GM23338 (cell line): ENCODE measurements at regions not wholly inside any gene's neighbourhood (a gene's known extent, or its start where the extent isn't known, plus 50 kb on each side); places are given as distances from the start of the nearest gene placed in this dataset.

Experiments
- ATAC-seq: fragments of 200-7000 bp; cut with Tn5 transposase; 3 replicates; pipeline ENCODE4 v1.9.1; 2020
- DNase-seq: peaks from one replicate; pipeline ENCODE4 v3.0.0-alpha.2; 2015; ENCODE audit warnings: low spot score
- H2AFZ ChIP-seq: fragments of 200-600 bp; sonication (generic); 2 replicates; pipeline ENCODE4 v1.8.0; 2016; ENCODE audit warnings: antibody characterized with exemption, mild to moderate bottlenecking, moderate library complexity
- H3F3A ChIP-seq: fragments of 200-600 bp; sonication (generic); replicated peaks from 2 replicates; pipeline ENCODE4 v1.8.0; 2017; ENCODE audit warnings: antibody characterized with exemption, mixed run types, low read depth
- H3K27ac ChIP-seq: fragments of 200-600 bp; sonication (generic); 2 replicates; pipeline ENCODE4 v1.6.1; 2016; ENCODE audit warnings: low read depth
- H3K27me3 ChIP-seq: fragments of 200-600 bp; sonication (generic); 2 replicates; pipeline ENCODE4 v1.8.0; 2016; ENCODE audit warnings: mild to moderate bottlenecking, mixed run types, moderate library complexity; ENCODE audit not compliant: insufficient read depth
- H3K36me3 ChIP-seq: fragments of 200-600 bp; sonication (generic); 2 replicates; pipeline ENCODE4 v1.8.0; 2016; ENCODE audit warnings: mild to moderate bottlenecking; ENCODE audit not compliant: insufficient read depth
- H3K4me1 ChIP-seq: fragments of 200-600 bp; sonication (generic); 2 replicates; pipeline ENCODE4 v1.8.0; 2016; ENCODE audit warnings: mild to moderate bottlenecking, moderate library complexity; ENCODE audit not compliant: insufficient read depth
- H3K4me2 ChIP-seq: fragments of 200-600 bp; sonication (generic); 2 replicates; pipeline ENCODE4 v1.7.1; 2017; ENCODE audit warnings: mixed run types
- H3K4me3 ChIP-seq: fragments of 200-600 bp; sonication (generic); 2 replicates; pipeline ENCODE4 v1.6.1; 2016; ENCODE audit warnings: mixed run types
- H3K79me2 ChIP-seq: fragments of 200-600 bp; sonication (generic); replicated peaks from 2 replicates; pipeline ENCODE4 v1.8.0; 2017; ENCODE audit warnings: mild to moderate bottlenecking; ENCODE audit not compliant: insufficient read depth
- H3K9me2 ChIP-seq: fragments of 200-600 bp; sonication (generic); 2 replicates; pipeline ENCODE4 v1.8.0; 2017; ENCODE audit not compliant: insufficient read depth
- H4K20me1 ChIP-seq: fragments of 200-600 bp; sonication (generic); replicated peaks from 2 replicates; pipeline ENCODE4 v1.8.0; 2017; ENCODE audit warnings: mild to moderate bottlenecking; ENCODE audit not compliant: insufficient read depth
- H3K27ac Mint-ChIP-seq: 2 replicates; pipeline ENCODE4 v1.8.0; 2020; ENCODE audit warnings: inconsistent platforms, mild to moderate bottlenecking, moderate library complexity, mixed read lengths
- H3K27me3 Mint-ChIP-seq: 3 replicates; pipeline ENCODE4 v1.8.0; 2022; ENCODE audit warnings: low read depth, mild to moderate bottlenecking, moderate library complexity, mixed read lengths, inconsistent platforms; ENCODE audit not compliant: insufficient read depth, poor library complexity
- H3K36me3 Mint-ChIP-seq: 3 replicates; pipeline ENCODE4 v1.8.0; 2021; ENCODE audit warnings: low read depth, mild to moderate bottlenecking, inconsistent platforms, moderate library complexity, mixed read lengths
- H3K4me1 Mint-ChIP-seq: 3 replicates; pipeline ENCODE4 v1.8.0; 2020; ENCODE audit warnings: mild to moderate bottlenecking, inconsistent platforms, mixed read lengths
- H3K4me3 Mint-ChIP-seq: 3 replicates; pipeline ENCODE4 v1.8.0; 2021; ENCODE audit warnings: moderate library complexity, mild to moderate bottlenecking, inconsistent platforms, mixed read lengths
- H3K9me3 Mint-ChIP-seq: 3 replicates; pipeline ENCODE4 v1.8.0; 2020; ENCODE audit warnings: moderate library complexity, mild to moderate bottlenecking, inconsistent platforms, mixed read lengths
- CREB1 ChIP-seq: fragments of 250-450 bp; sonication (Bioruptor Pico); IDR thresholded peaks from 2 replicates; pipeline ENCODE4 v1.5.0; 2020; ENCODE audit warnings: low read depth, mild to moderate bottlenecking, moderate library complexity
- EZH2 ChIP-seq: fragments of 200-600 bp; sonication (generic); IDR thresholded peaks from one replicate; pipeline ENCODE4 v1.8.0; 2017; ENCODE audit warnings: antibody characterized with exemption, mild to moderate bottlenecking, low read depth; ENCODE audit not compliant: unreplicated experiment
- EZH2phosphoT487 ChIP-seq: fragments of 200-600 bp; sonication (generic); IDR thresholded peaks from one replicate; pipeline ENCODE4 v1.8.1; 2018; ENCODE audit warnings: antibody characterized with exemption; ENCODE audit not compliant: unreplicated experiment
- JUNB ChIP-seq: IDR thresholded peaks from one replicate; pipeline ENCODE4 v1.6.1; 2016; ENCODE audit warnings: antibody characterized with exemption; ENCODE audit not compliant: unreplicated experiment
- NANOG ChIP-seq: IDR thresholded peaks from 2 replicates; pipeline ENCODE4 v1.6.1; 2016; ENCODE audit warnings: antibody characterized with exemption, borderline replicate concordance
- POLR2AphosphoS5 ChIP-seq: IDR thresholded peaks from 2 replicates; pipeline ENCODE4 v1.6.1; 2016; ENCODE audit warnings: antibody characterized with exemption, low read depth
- REST ChIP-seq: IDR thresholded peaks from one replicate; pipeline ENCODE4 v1.6.1; 2018; ENCODE audit warnings: antibody characterized with exemption; ENCODE audit not compliant: unreplicated experiment
- STAT1 ChIP-seq: IDR thresholded peaks from one replicate; pipeline ENCODE4 v1.6.1; 2016; ENCODE audit warnings: antibody characterized with exemption; ENCODE audit not compliant: unreplicated experiment
- ZNF114 ChIP-seq: fragments of 250-450 bp; sonication (Bioruptor Pico); IDR thresholded peaks from 2 replicates; pipeline ENCODE4 v1.5.0; 2020; ENCODE audit warnings: mild to moderate bottlenecking, moderate library complexity
- ZNF331 ChIP-seq: fragments of 250-450 bp; sonication (Bioruptor Pico); IDR thresholded peaks from 2 replicates; pipeline ENCODE4 v1.5.0; 2020; ENCODE audit warnings: low read depth, mild to moderate bottlenecking, moderate library complexity
- TF ChIP-seq, protein P1 (sequence below), 2 experiments: fragments of 200-600 bp in 1 of 2; sonication (generic) in 1 of 2; conservative IDR thresholded peaks; 2 replicates each; pipeline versions ENCODE4 v1.5.1 to v1.6.1; 2016 to 2017; ENCODE audit warnings: antibody characterized with exemption in 2 of 2, low read depth in 2 of 2, mild to moderate bottlenecking in 2 of 2, moderate library complexity in 1 of 2
- TF ChIP-seq, protein P2 (sequence below): IDR thresholded peaks from 2 replicates; pipeline ENCODE4 v1.6.1; 2016; ENCODE audit warnings: antibody characterized with exemption
- TF ChIP-seq, protein P3 (sequence below): fragments of 250-450 bp; sonication (Bioruptor Pico); IDR thresholded peaks from 2 replicates; pipeline ENCODE4 v1.5.0; 2020; ENCODE audit warnings: mild to moderate bottlenecking, moderate library complexity

GRCh38 chr4:176592976-176593670, 199.6 kb downstream of the VEGFC start:
- no peak overlapping the region for H3K27ac Mint-ChIP-seq
- no peak overlapping the region for H3K4me3 Mint-ChIP-seq
- no peak overlapping the region for H3K27ac ChIP-seq
- DNase-seq = no peak
- H3K79me2 ChIP-seq = no peaks in the 10 kb centered on the region
- peaks cover 3% of the 10 kb centered on the region; the same call in 2 of the 3 replicates for H3K9me3 Mint-ChIP-seq
- no peak overlapping the region for H2AFZ ChIP-seq
- no peaks in the 10 kb centered on the region for H4K20me1 ChIP-seq
- no peaks in the 10 kb centered on the region for H3K27me3 ChIP-seq
- no peaks in the 10 kb centered on the region for H3K4me1 Mint-ChIP-seq
- H3K4me1 ChIP-seq = no peaks in the 10 kb centered on the region
- no peaks in the 10 kb centered on the region for H3K27me3 Mint-ChIP-seq
- no peaks in the 10 kb centered on the region for H3K9me2 ChIP-seq
- no peaks in the 10 kb centered on the region for H3K36me3 Mint-ChIP-seq
- ATAC-seq = no peak
- H3K4me3 ChIP-seq = no peak overlapping the region
- TF ChIP-seq CREB1 (no peak), EZH2phosphoT487 (no peak), JUNB (no peak), EZH2 (no peak), NANOG (no peak), POLR2AphosphoS5 (no peak), ZNF114 (CRISPR knock-in tag) (no peak), REST (no peak), ZNF331 (CRISPR knock-in tag) (no peak), STAT1 (no peak)
- TF ChIP-seq, protein P1, sequence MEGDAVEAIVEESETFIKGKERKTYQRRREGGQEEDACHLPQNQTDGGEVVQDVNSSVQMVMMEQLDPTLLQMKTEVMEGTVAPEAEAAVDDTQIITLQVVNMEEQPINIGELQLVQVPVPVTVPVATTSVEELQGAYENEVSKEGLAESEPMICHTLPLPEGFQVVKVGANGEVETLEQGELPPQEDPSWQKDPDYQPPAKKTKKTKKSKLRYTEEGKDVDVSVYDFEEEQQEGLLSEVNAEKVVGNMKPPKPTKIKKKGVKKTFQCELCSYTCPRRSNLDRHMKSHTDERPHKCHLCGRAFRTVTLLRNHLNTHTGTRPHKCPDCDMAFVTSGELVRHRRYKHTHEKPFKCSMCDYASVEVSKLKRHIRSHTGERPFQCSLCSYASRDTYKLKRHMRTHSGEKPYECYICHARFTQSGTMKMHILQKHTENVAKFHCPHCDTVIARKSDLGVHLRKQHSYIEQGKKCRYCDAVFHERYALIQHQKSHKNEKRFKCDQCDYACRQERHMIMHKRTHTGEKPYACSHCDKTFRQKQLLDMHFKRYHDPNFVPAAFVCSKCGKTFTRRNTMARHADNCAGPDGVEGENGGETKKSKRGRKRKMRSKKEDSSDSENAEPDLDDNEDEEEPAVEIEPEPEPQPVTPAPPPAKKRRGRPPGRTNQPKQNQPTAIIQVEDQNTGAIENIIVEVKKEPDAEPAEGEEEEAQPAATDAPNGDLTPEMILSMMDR (conservative IDR thresholded peaks at IDR 0.05; ENCODE audit: low read depth in 2 of 2) = no peak
- TF ChIP-seq, protein P2, sequence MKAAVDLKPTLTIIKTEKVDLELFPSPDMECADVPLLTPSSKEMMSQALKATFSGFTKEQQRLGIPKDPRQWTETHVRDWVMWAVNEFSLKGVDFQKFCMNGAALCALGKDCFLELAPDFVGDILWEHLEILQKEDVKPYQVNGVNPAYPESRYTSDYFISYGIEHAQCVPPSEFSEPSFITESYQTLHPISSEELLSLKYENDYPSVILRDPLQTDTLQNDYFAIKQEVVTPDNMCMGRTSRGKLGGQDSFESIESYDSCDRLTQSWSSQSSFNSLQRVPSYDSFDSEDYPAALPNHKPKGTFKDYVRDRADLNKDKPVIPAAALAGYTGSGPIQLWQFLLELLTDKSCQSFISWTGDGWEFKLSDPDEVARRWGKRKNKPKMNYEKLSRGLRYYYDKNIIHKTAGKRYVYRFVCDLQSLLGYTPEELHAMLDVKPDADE = no peak
- TF ChIP-seq, protein P3, sequence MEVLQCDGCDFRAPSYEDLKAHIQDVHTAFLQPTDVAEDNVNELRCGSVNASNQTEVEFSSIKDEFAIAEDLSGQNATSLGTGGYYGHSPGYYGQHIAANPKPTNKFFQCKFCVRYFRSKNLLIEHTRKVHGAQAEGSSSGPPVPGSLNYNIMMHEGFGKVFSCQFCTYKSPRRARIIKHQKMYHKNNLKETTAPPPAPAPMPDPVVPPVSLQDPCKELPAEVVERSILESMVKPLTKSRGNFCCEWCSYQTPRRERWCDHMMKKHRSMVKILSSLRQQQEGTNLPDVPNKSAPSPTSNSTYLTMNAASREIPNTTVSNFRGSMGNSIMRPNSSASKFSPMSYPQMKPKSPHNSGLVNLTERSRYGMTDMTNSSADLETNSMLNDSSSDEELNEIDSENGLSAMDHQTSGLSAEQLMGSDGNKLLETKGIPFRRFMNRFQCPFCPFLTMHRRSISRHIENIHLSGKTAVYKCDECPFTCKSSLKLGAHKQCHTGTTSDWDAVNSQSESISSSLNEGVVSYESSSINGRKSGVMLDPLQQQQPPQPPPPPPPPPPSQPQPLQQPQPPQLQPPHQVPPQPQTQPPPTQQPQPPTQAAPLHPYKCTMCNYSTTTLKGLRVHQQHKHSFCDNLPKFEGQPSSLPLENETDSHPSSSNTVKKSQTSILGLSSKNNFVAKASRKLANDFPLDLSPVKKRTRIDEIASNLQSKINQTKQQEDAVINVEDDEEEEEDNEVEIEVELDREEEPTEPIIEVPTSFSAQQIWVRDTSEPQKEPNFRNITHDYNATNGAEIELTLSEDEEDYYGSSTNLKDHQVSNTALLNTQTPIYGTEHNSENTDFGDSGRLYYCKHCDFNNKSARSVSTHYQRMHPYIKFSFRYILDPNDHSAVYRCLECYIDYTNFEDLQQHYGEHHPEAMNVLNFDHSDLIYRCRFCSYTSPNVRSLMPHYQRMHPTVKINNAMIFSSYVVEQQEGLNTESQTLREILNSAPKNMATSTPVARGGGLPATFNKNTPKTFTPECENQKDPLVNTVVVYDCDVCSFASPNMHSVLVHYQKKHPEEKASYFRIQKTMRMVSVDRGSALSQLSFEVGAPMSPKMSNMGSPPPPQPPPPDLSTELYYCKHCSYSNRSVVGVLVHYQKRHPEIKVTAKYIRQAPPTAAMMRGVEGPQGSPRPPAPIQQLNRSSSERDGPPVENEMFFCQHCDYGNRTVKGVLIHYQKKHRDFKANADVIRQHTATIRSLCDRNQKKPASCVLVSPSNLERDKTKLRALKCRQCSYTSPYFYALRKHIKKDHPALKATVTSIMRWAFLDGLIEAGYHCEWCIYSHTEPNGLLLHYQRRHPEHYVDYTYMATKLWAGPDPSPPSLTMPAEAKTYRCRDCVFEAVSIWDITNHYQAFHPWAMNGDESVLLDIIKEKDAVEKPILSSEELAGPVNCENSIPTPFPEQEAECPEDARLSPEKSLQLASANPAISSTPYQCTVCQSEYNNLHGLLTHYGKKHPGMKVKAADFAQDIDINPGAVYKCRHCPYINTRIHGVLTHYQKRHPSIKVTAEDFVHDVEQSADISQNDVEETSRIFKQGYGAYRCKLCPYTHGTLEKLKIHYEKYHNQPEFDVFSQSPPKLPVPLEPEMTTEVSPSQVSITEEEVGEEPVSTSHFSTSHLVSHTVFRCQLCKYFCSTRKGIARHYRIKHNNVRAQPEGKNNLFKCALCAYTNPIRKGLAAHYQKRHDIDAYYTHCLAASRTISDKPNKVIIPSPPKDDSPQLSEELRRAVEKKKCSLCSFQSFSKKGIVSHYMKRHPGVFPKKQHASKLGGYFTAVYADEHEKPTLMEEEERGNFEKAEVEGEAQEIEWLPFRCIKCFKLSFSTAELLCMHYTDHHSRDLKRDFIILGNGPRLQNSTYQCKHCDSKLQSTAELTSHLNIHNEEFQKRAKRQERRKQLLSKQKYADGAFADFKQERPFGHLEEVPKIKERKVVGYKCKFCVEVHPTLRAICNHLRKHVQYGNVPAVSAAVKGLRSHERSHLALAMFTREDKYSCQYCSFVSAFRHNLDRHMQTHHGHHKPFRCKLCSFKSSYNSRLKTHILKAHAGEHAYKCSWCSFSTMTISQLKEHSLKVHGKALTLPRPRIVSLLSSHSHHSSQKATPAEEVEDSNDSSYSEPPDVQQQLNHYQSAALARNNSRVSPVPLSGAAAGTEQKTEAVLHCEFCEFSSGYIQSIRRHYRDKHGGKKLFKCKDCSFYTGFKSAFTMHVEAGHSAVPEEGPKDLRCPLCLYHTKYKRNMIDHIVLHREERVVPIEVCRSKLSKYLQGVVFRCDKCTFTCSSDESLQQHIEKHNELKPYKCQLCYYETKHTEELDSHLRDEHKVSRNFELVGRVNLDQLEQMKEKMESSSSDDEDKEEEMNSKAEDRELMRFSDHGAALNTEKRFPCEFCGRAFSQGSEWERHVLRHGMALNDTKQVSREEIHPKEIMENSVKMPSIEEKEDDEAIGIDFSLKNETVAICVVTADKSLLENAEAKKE = no peak
- H3F3A ChIP-seq = no peaks in the 10 kb centered on the region
- H3K4me2 ChIP-seq = no peak overlapping the region
- 0 out of 2 replicates have a peak, but pooled peaks cover 4% of the 10 kb centered on the region for H3K36me3 ChIP-seq
